Spleen (tissue), 7 donors: ENCODE measurements at regions not wholly inside any gene's neighbourhood (a gene's known extent, or its start where the extent isn't known, plus 50 kb on each side); places are given as distances from the start of the nearest gene placed in this dataset.

Source experiments
- CTCF ChIP-seq, 11 experiments: fragments of 200-600 bp in 7 of 11; fragments of 450-650 bp in 4 of 11; sonication (generic) in 4 of 11; IDR thresholded peaks in 8 of 11; conservative IDR thresholded peaks in 3 of 11; 1 replicate in 7 of 11; 2 replicates in 4 of 11; pipeline versions ENCODE4 v1.4.0 to v1.8.0; 2016 to 2021; ENCODE audit warnings: antibody characterized with exemption in 11 of 11, inconsistent platforms in 4 of 11, mild to moderate bottlenecking in 1 of 11
- POLR2A ChIP-seq, 3 donors: fragments of 450-650 bp; IDR thresholded peaks; one replicate each; pipeline ENCODE4 v1.5.1; 2017; ENCODE audit warnings: antibody characterized with exemption in 3 of 3, mild to moderate bottlenecking in 1 of 3
- donor health status: DM: no; HTN: no; CAD: no; lungs with moderate emphysema.
- donor health status: DM: no; HTN: no; CAD: no.
- donor health status: DM: no; HTN: no; CAD: no.

- TF ChIP-seq CTCF (IDR thresholded peaks at IDR 0.05 in 8 of 11, conservative IDR thresholded peaks at IDR 0.05 in 3 of 11) (no peak), POLR2A (IDR thresholded peaks at IDR 0.05) (no peak)
These were observed 291.9 kb upstream of the POU1F1 start for GRCh38 chr3:87568331-87568730.
